GM21526 (cell line): ENCODE measurements at regions not wholly inside any gene's neighbourhood (a gene's known extent, or its start where the extent isn't known, plus 50 kb on each side); places are given as distances from the start of the nearest gene placed in this dataset.

Source experiments
- ATAC-seq: cut with Tn5 transposase; IDR thresholded peaks from one replicate; pipeline ENCODE4 v1.9.1; 2021; ENCODE audit warnings: moderate library complexity; ENCODE audit not compliant: unreplicated experiment, low FRiP score

- no peak for ATAC-seq
Observed at GRCh38 chr21:32184485-32184884, 94.4 kb downstream of the MIS18A start.

- no peak for ATAC-seq
Observed at GRCh38 chr21:32184065-32184464, 94.8 kb downstream of the MIS18A start.

- no peak for ATAC-seq
Observed at GRCh38 chr21:32183396-32183795, 95.5 kb downstream of the MIS18A start.

- no peak for ATAC-seq
Observed at GRCh38 chr21:32182449-32182848, 96.4 kb downstream of the MIS18A start.

- no peak for ATAC-seq
Observed at GRCh38 chr21:32181457-32181856, 97.4 kb downstream of the MIS18A start.

- no peak for ATAC-seq
Observed at GRCh38 chr21:32174819-32175218, 104.0 kb downstream of the MIS18A start.

- ATAC-seq: no peak
Observed at GRCh38 chr21:32173121-32173724, 105.6 kb downstream of the MIS18A start.

GRCh38 chr21:32172106-32172505 lies 106.7 kb downstream of the MIS18A start:
- ATAC-seq: no peak

- ATAC-seq: no peak
Observed at GRCh38 chr21:32167513-32167912, 111.3 kb downstream of the MIS18A start.

- ATAC-seq: no peak
Observed at GRCh38 chr21:32163386-32163785, 115.5 kb downstream of the MIS18A start.

- ATAC-seq: no peak
Observed at GRCh38 chr21:32162727-32163320, 116.0 kb downstream of the MIS18A start.

GRCh38 chr21:32155226-32155625 lies 123.6 kb downstream of the MIS18A start:
- ATAC-seq: no peak

GRCh38 chr21:32147041-32147440 lies 131.8 kb downstream of the MIS18A start:
- ATAC-seq: no peak

- no peak for ATAC-seq
Observed at GRCh38 chr21:32144851-32145250, 134.0 kb downstream of the MIS18A start.

GRCh38 chr21:32143241-32143939 lies 135.5 kb downstream of the MIS18A start:
- no peak for ATAC-seq

GRCh38 chr21:32141318-32141633 lies 137.6 kb downstream of the MIS18A start:
- ATAC-seq: no peak

- ATAC-seq: no peak
Observed at GRCh38 chr21:32140604-32141317, 138.1 kb downstream of the MIS18A start.

- ATAC-seq: no peak
Observed at GRCh38 chr21:32140151-32140550, 138.7 kb downstream of the MIS18A start.

GRCh38 chr21:32138658-32139057 lies 140.2 kb downstream of the MIS18A start:
- ATAC-seq: no peak

GRCh38 chr21:32137931-32138330 lies 140.9 kb downstream of the MIS18A start:
- no peak for ATAC-seq

- no peak for ATAC-seq
Observed at GRCh38 chr21:32137266-32137665, 141.6 kb downstream of the MIS18A start.

- ATAC-seq: no peak
Observed at GRCh38 chr21:32136546-32136945, 142.3 kb downstream of the MIS18A start.
